ENCODE measurements at regions not wholly inside any gene's neighbourhood (a gene's known extent, or its start where the extent isn't known, plus 50 kb on each side); places are given as distances from the start of the nearest gene placed in this dataset.

- no peak for ATAC-seq
Measured at GRCh38 chr7:35492451-35493175, 202.3 kb downstream of the HERPUD2 start.

DNA sequence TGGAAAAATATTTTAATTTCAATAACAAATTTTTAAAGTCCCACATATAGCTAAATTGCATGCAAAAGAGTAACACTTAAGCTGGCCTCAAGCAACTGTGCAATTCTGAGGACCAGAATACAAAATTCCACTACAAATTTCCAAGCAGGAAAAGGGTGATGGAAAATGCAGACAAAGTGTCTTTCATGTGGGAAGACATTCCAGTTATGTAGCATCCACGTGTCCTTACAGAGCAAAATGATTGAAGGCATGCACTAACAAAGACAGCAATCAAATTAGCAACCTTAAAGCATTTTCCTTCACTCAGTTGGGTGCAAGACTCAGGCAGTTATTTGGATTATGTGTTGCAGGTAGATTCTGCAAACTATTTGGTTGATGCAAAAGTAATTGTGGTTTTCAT, 203.7 kb downstream of the HERPUD2 start:
- TF ChIP-seq SNAI2 (CRISPR knock-in tag; IDR thresholded peaks at IDR 0.05): no peak
- TF ChIP-seq ZNF565 (CRISPR knock-in tag; conservative IDR thresholded peaks at IDR 0.05; ENCODE audit: low read depth): no peak
- no peak for ATAC-seq

More at GRCh38 chr7:35492451-35493175, 202.3 kb downstream of the HERPUD2 start:
- TF ChIP-seq ZNF8 (CRISPR knock-in tag; IDR thresholded peaks at IDR 0.05) (no peak), ARNTL (CRISPR knock-in tag; IDR thresholded peaks at IDR 0.05; ENCODE audit: borderline replicate concordance, low read depth) (no peak), CSRNP3 (CRISPR knock-in tag; IDR thresholded peaks at IDR 0.05) (no peak), SNAI2 (CRISPR knock-in tag; IDR thresholded peaks at IDR 0.05) (no peak), BACH2 (CRISPR knock-in tag; IDR thresholded peaks at IDR 0.05; ENCODE audit: borderline replicate concordance) (no peak), OSR1 (CRISPR knock-in tag; IDR thresholded peaks at IDR 0.05) (no peak), ZFP3 (CRISPR knock-in tag; IDR thresholded peaks at IDR 0.05) (no peak)
- TF ChIP-seq, protein P1, sequence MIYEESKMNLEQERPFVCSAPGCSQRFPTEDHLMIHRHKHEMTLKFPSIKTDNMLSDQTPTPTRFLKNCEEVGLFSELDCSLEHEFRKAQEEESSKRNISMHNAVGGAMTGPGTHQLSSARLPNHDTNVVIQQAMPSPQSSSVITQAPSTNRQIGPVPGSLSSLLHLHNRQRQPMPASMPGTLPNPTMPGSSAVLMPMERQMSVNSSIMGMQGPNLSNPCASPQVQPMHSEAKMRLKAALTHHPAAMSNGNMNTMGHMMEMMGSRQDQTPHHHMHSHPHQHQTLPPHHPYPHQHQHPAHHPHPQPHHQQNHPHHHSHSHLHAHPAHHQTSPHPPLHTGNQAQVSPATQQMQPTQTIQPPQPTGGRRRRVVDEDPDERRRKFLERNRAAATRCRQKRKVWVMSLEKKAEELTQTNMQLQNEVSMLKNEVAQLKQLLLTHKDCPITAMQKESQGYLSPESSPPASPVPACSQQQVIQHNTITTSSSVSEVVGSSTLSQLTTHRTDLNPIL (CRISPR knock-in tag; IDR thresholded peaks at IDR 0.05; ENCODE audit: low read depth): no peak
- TF ChIP-seq, protein P2, sequence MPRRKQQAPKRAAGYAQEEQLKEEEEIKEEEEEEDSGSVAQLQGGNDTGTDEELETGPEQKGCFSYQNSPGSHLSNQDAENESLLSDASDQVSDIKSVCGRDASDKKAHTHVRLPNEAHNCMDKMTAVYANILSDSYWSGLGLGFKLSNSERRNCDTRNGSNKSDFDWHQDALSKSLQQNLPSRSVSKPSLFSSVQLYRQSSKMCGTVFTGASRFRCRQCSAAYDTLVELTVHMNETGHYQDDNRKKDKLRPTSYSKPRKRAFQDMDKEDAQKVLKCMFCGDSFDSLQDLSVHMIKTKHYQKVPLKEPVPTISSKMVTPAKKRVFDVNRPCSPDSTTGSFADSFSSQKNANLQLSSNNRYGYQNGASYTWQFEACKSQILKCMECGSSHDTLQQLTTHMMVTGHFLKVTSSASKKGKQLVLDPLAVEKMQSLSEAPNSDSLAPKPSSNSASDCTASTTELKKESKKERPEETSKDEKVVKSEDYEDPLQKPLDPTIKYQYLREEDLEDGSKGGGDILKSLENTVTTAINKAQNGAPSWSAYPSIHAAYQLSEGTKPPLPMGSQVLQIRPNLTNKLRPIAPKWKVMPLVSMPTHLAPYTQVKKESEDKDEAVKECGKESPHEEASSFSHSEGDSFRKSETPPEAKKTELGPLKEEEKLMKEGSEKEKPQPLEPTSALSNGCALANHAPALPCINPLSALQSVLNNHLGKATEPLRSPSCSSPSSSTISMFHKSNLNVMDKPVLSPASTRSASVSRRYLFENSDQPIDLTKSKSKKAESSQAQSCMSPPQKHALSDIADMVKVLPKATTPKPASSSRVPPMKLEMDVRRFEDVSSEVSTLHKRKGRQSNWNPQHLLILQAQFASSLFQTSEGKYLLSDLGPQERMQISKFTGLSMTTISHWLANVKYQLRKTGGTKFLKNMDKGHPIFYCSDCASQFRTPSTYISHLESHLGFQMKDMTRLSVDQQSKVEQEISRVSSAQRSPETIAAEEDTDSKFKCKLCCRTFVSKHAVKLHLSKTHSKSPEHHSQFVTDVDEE (CRISPR knock-in tag; IDR thresholded peaks at IDR 0.05): no peak

GRCh38 chr7:35487841-35488240, 207.1 kb downstream of the HERPUD2 start:
- ATAC-seq: no peak
- TF ChIP-seq CSRNP3 (CRISPR knock-in tag; IDR thresholded peaks at IDR 0.05) (no peak), ZNF8 (CRISPR knock-in tag; IDR thresholded peaks at IDR 0.05) (no peak), GLIS3 (CRISPR knock-in tag; IDR thresholded peaks at IDR 0.05) (no peak), TOX (CRISPR knock-in tag; IDR thresholded peaks at IDR 0.05; ENCODE audit: borderline replicate concordance) (no peak), ZNF565 (CRISPR knock-in tag; conservative IDR thresholded peaks at IDR 0.05; ENCODE audit: low read depth) (no peak)
- TF ChIP-seq, protein P2 (CRISPR knock-in tag; IDR thresholded peaks at IDR 0.05): no peak

DNA sequence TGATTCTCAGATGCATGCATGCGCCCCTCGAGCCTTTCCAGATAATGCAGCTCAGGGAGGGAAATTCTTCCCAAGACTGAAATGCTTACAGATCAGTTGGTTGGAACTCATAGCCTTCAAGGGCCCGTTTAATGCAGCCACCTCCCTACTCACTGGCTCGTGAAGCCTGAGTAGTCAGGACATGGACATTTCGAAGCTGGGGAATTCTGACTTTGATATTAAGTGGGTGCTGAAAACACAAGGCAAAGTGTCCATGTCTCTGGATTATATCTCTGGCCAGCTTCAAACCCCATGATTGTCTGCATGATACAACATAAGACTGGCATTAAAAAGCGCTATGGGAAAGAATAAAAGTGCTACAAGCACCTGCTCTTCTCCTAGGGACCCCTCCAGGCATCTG, 207.5 kb downstream of the HERPUD2 start:
- no peak for ATAC-seq
- TF ChIP-seq CSRNP3 (CRISPR knock-in tag; IDR thresholded peaks at IDR 0.05) (no peak), ZC3H10 (CRISPR knock-in tag; IDR thresholded peaks at IDR 0.05) (no peak), ZFP30 (CRISPR knock-in tag; IDR thresholded peaks at IDR 0.05) (no peak), ISL1 (CRISPR knock-in tag; IDR thresholded peaks at IDR 0.05) (no peak), OSR1 (CRISPR knock-in tag; IDR thresholded peaks at IDR 0.05) (no peak), GLIS3 (CRISPR knock-in tag; IDR thresholded peaks at IDR 0.05) (no peak), TCF4 (CRISPR knock-in tag; IDR thresholded peaks at IDR 0.05; ENCODE audit: borderline replicate concordance) (no peak), POU6F1 (CRISPR knock-in tag; IDR thresholded peaks at IDR 0.05; ENCODE audit: borderline replicate concordance, low read depth) (no peak), TOX (CRISPR knock-in tag; IDR thresholded peaks at IDR 0.05; ENCODE audit: borderline replicate concordance) (no peak), RARB (CRISPR knock-in tag; IDR thresholded peaks at IDR 0.05) (no peak), ZNF8 (CRISPR knock-in tag; IDR thresholded peaks at IDR 0.05) (no peak), BACH2 (CRISPR knock-in tag; IDR thresholded peaks at IDR 0.05; ENCODE audit: borderline replicate concordance) (no peak), ESRRG (CRISPR knock-in tag; IDR thresholded peaks at IDR 0.05) (no peak), ZNF565 (CRISPR knock-in tag; conservative IDR thresholded peaks at IDR 0.05; ENCODE audit: low read depth) (no peak), ZFP3 (CRISPR knock-in tag; IDR thresholded peaks at IDR 0.05) (no peak), SNAI2 (CRISPR knock-in tag; IDR thresholded peaks at IDR 0.05) (no peak)
